NCI-H748 (cell line): ENCODE measurements at regions not wholly inside any gene's neighbourhood (a gene's known extent, or its start where the extent isn't known, plus 50 kb on each side); places are given as distances from the start of the nearest gene placed in this dataset.

Experiments
- DNase-seq: peaks from one replicate; lab custom pipeline; 2025; ENCODE audit not compliant: unreplicated experiment; lab: John Stamatoyannopoulos, UW

DNA sequence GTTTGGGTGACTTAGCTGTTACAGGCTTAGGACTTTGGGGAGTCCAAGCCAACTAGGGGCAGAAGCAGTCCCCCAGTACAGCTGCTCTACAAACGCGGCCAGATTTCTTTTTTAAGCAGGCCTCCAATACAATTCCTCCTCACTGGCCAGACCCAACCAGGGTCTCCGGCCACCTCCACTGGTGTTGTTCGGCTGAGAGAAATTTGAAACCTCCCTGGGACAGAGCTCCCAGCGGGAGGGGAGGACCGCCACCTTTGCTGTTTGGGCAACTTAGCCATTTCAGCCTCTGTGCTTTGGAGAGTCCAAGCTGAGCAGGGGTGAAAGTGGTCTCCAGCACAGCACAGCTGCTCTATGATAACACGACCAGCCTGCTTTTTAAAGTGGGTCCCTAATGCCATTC is 59.4 kb upstream of the KHDRBS2 start:
- no peak for DNase-seq

DNA sequence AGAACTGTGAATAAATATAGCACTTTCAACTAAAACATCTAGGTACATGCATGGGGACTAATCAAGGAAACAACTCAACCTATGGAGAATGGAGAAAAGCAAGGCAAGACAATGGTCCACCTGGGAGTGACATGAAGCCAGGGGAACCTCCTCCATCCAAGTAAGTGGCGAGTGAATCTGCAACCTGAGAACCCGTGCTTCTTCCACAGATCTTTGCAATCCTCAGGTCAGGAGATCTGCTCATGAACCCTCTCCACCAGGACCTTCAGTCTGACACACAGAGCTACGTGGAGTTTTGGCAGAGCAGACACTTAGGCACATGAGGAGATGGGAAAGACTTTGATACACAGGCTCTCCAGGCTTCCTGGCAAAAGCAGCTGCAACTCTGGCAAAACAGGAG is 58.8 kb upstream of the KHDRBS2 start:
- no peak for DNase-seq

DNA sequence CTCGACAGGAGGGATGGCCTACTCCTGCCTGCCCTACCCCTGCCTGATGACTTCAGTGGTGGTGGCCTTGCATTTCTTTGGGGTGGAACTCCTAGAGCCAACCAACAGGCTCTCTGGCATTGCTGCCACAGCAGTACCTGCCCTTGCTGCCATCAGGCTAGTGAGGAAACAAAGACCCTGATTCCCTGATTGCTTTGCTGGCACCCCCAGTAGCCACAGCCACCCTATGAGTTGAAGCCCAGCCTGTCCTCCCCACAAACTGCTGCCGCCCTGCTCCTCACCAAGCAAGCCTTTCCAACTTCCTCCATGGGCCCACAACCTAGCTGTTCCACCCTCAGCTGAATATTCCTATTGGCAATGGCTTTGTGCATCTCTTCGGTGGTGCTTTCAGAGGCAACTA is 52.5 kb upstream of the KHDRBS2 start:
- no peak for DNase-seq
